Liver (tissue), 3 donors: ENCODE measurements at regions not wholly inside any gene's neighbourhood (a gene's known extent, or its start where the extent isn't known, plus 50 kb on each side); places are given as distances from the start of the nearest gene placed in this dataset.

Source experiments
- CTCF ChIP-seq: fragments of 150-350 bp; IDR thresholded peaks from 2 replicates; pipeline ENCODE4 v1.5.1; 2017; ENCODE audit warnings: improper control_type of control experiment, low read depth, low read length; ENCODE audit not compliant: missing input control
- FOXA1 ChIP-seq: IDR thresholded peaks from 2 replicates; pipeline ENCODE4 v1.6.1; 2016; ENCODE audit warnings: antibody characterized with exemption
- GABPA ChIP-seq, 2 donors: IDR thresholded peaks in 1 of 2; conservative IDR thresholded peaks in 1 of 2; 2 replicates each; pipeline ENCODE4 v1.6.1; 2016; ENCODE audit warnings: antibody characterized with exemption in 2 of 2, mild to moderate bottlenecking in 1 of 2, moderate library complexity in 1 of 2
- RAD21 ChIP-seq, 2 donors: IDR thresholded peaks; 2 replicates each; pipeline ENCODE4 v1.6.1; 2016; ENCODE audit warnings: antibody characterized with exemption in 2 of 2, mild to moderate bottlenecking in 2 of 2
- REST ChIP-seq: IDR thresholded peaks from 2 replicates; pipeline ENCODE4 v1.6.1; 2016; ENCODE audit warnings: antibody characterized with exemption, mild to moderate bottlenecking
- YY1 ChIP-seq: IDR thresholded peaks from 2 replicates; pipeline ENCODE4 v1.6.1; 2016; ENCODE audit warnings: antibody characterized with exemption, mild to moderate bottlenecking
- TF ChIP-seq, protein P1 (sequence below): IDR thresholded peaks from 2 replicates; pipeline ENCODE4 v1.6.1; 2016; ENCODE audit warnings: antibody characterized with exemption
- donor health status: healthy.
- donor health status: healthy.

DNA sequence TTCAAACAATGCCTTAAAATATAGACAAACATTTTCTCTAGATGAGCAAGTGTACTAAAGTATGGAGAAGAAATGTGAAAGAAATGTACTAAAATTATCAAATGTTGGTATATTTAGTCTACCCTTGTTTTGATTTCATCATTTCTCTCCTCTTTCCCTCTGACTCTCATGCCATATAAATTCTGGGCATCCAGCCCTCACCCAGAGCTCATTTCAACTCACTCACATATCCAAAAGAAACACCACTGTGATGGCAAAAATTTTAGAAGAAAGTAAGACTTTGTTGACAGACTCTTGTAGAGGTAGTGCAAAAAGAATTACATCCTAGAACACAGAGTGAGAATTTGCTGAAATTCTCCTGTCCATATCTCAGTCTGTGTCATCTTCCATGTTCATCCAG lies 377.8 kb upstream of the SUCLG2 start:
- TF ChIP-seq, protein P1, sequence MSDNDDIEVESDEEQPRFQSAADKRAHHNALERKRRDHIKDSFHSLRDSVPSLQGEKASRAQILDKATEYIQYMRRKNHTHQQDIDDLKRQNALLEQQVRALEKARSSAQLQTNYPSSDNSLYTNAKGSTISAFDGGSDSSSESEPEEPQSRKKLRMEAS, result no peak
- TF ChIP-seq CTCF (no peak), REST (no peak), FOXA1 (no peak), YY1 (no peak), RAD21 (IDR thresholded peaks at IDR 0.05) (no peak), GABPA (IDR thresholded peaks at IDR 0.05 in 1 of 2, conservative IDR thresholded peaks at IDR 0.05 in 1 of 2) (no peak)
